HG02852 (cell line): ENCODE measurements at regions not wholly inside any gene's neighbourhood (a gene's known extent, or its start where the extent isn't known, plus 50 kb on each side); places are given as distances from the start of the nearest gene placed in this dataset.
"Not testable (repeated sequence)": the region's sequence is repeated elsewhere in the genome, so short reads cannot be mapped to it uniquely, and the experiment has no call there.

Experiments used
- ATAC-seq: cut with Tn5 transposase; IDR thresholded peaks from one replicate; pipeline ENCODE4 v1.9.1; 2021; ENCODE audit warnings: mild to moderate bottlenecking, moderate library complexity; ENCODE audit not compliant: unreplicated experiment

DNA sequence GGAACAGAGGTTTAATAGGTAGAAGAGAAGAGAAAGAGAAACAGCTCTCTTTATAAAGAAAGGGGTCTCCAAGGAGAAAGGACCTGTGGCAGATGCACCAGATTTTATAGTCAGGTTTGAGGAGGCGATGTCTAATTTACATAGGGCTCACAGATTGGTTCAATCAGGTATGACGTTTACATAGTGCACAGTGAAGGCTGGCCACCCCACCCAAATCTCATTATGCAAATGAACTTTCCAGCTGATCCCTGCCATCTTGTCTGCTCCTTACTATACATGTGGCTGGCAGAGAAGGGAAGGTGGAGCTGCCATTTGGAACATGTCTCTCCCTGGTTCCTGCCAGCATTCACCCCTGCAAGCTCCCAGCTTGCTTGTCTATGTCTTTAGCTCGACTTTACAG lies 557.8 kb downstream of the SUCLG1 start:
- no peak for ATAC-seq

DNA sequence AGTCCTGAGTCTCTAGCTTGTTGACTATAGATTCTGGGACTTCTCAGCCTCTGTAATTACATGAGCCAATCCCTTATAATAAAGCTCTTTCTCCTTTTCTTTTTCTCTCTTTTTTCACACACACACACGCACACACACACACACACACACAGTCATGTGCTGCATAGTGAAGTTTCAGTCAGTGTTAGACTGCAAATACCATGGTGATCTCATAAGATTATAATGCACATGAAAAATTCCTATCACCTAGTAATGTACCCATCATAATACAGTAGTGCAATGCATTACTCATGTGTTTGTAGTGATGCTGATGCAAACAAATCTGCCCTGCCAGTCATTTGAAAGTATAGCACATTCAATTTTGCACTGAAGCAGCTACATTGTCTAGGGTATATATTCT lies 558.2 kb downstream of the SUCLG1 start:
- no peak for ATAC-seq

DNA sequence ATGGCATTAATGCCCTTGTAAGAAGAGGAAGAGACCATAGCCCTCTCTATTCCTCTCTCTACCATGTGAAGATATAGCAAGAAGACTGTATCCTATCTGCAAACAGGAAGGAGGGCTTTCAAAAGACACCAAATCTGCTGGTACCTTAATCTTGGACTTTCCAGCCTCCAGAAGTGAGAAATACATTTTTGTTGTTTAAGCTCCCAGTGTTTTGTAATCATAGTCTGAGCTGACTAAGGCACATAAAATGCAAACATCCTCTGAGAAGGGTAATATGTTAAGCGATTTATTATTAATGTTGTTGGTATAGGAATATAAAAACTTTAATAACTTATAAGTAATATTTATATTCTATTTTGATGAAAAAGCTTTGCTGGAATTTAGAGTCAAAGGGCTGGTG lies 559.8 kb downstream of the SUCLG1 start:
- no peak for ATAC-seq

DNA sequence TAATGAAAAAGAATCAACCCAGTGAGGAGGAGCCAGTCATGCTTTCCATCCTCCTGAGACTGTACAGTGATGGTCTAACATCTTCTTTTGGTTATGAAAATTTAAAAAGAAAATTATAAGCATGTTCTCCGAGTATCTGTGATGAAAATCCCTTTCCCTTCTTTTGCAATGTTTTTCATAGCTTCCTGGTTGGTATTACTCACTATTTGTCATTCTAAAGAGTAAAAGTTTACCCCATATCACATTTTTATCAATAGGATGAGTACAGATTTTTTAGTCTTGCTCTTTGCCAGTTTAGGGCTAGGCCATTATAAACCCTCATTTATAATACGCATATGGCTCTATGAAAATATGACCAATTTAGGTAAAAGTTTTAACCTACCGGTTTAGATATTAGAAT lies 564.1 kb downstream of the SUCLG1 start:
- no peak for ATAC-seq

DNA sequence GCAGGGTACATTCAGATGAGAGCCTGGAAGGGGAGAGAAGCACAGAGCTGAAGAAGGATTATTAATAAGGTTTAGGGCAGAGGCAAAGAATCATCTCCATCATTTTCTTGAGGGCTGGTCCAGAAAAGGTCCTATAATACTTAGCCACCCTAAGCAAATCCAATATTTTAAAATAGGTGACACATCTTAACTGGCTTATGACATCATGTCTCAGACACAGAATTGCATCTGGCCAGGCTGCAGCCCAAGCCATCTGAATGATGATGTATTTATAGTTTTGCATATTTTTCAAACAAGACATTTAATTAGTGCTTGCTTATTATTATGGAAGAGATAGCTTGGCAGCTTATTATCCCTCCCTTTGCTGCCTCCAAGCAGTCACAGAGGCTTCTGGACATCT lies 571.3 kb downstream of the SUCLG1 start:
- no peak for ATAC-seq

DNA sequence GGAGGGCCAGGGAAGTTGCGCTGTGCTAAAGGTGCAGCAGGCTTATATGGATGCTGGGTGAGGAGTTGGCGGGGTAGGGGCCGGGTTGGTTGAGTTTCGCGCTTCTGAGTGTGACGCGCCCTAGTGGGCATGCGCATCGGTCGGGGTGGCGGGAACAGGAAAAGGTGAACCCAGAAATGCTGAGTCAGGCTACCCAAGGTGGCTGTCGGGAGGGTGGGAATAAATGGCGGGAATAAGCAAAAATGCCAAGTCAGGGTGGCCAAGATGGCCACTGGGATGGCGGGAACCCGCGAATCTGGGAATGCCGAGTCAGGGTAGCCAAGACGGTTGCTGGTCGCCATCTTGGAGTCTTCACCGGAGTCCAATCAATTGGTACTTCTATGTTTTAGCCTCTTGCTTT lies 580.0 kb downstream of the SUCLG1 start:
- ATAC-seq = no peak

DNA sequence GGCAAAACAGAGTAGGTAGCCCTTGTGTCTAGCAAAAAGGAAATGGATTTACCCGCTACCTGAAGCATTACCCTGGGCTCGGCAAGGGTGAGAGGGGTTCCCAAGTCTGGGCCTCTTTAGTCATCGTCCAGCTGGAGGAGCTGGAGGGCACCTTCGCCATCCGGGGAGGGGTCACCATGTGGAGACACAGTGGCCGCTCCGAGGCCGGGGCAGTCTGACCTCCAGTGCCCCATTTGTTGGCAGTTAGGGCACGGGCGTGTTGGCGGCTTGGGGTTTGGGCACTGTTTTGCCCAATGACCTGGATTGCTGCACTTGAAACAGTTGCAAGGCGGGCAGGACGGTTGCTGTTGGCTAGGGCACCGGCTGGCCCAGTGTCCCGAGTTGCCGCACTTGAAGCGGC lies 581.8 kb downstream of the SUCLG1 start:
- ATAC-seq = not testable (repeated sequence)

DNA sequence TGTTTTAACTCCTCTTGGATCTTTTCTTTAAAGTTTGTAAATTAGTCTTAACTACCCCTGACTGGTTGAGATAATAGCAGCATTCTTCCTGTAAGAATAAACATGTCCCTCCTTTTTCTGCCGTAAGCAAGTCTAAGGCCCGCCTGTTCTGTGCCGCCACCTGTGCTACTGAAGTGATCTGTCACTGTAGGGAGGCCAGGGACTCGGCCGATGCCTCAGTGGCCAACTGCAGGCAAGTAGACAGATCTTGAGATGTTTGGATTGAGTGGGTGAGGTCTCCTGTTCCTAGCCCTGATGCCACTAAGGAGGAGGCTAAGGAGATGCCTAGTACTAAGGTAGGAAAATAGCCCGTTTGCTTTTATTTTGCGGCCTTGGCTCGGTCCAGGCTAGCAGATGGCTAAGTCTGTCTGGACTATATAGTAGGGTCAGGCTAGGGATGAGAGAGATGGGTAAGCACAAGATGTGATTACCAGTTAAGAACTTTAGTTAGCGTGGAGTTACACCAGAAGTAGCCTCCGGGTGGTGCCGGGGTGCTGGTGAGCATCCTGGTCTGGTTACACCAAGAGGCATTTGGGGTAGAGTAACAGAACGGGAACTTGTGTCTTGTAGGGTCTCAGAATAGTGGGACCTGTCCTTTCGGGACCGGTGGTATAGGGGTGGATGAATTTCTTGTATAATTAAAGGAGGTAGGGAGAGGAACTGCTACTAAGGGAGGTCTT lies 584.2 kb downstream of the SUCLG1 start:
- ATAC-seq = no peak

DNA sequence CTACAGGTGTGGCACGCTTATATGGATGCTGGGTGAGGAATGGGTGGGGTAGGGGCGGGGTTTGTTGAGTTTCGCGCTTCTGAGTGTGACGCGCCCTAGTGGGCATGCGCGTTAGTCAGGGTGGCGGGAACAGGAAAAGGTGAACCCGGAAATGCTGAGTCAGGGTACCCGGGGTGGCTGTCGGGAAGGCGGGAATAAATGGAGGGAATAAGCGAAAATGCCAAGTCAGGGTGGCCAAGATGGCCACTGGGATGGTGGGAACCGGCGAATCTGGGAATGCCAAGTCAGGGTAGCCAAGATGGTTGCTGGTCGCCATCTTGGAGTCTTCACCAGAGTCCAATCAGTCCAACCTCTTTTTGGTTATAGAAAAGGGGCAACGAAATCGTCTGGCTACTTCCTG lies 585.0 kb downstream of the SUCLG1 start:
- no peak for ATAC-seq

DNA sequence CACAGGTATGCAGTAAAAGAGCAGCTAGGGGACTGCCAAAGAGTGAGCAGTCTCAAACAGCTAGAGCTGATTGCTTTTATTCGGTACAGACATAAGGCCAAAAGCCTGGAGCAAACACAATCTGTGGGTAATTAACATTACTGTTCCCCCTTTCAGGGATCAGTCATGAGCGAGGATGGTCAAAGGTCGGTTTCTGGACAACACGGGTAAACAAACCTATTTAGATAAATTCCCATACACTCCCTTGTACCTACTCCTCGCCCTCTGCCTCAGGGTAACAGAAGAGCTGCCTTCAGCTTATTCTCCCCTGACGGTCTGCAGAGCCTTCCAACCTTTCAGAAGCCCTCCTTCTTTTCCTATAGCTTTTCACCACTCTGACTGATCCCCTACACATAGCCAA lies 586.0 kb downstream of the SUCLG1 start:
- ATAC-seq = no peak

DNA sequence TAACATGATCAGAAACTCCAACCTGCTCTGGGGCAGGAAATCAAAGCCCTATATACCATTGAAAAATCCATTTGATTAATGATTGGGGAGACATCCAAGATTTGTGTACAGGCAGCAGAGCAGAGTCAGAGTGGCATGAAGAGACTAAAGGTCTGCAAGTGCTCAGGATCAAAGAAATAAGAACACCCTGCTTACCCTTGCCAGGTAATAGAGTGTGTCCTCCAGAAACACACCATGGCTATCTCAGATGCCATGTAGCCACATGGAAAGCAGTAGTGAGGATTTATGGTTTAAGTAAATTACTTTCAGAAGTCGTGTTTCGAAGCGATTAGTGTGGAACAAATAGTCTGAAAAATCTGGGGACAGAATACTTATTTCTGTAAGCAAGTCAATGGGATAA lies 592.9 kb downstream of the SUCLG1 start:
- ATAC-seq = no peak

DNA sequence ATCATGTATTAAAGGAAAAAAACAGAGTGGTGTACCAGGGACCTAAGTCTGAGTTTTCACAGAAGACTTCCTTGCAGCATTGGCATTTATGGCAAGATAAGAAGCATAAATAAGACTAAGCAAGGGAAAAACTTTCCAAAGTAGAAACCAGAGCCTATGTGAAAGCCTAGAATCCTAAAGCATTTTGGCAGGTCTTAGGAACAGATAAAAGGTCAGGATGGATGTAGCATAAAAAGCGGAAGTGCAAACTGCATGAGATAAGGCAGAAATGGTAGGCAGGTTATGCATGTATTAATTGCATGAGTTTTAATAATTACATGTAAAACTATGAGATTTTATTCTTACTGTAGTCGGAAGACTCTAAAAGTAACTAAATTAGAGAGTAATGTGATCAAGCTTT lies 596.5 kb downstream of the SUCLG1 start:
- no peak for ATAC-seq

DNA sequence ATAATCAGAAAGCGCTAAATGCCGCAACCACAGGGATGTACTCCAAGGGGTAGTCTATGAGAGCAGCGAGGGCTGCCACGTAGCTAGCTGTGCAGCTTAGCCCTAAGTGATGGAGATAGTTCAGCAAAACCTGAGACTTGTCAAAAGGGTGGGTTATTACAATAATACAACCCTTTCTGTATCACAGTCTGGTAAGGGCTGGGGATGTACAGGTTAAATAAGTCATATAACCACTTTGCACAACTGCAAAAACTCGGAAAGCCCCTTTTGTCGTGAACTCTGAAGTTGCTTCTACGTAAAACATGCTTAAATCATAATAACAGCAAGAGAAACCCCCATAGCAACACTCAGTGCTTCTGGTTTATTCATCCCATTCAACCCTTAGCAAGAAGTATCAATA lies 598.8 kb downstream of the SUCLG1 start:
- no peak for ATAC-seq

DNA sequence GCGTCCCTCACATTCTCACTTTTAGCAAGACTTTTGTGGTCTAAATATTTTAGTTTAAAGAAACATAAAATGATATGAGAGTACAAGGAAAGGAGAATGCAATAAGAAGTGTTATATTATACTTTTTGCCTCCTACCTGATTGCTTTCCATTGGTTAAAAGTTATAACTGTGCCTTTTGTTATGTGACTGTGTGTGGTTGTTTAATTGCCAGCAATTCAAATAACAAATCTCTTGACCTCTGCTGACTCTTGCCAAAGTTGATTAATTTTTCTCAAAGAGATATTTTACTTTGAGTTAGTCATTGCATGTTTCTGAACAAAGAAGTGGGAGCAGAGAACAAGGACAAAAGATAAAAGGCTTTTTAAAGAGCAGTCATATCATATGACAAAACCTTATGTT lies 599.5 kb downstream of the SUCLG1 start:
- no peak for ATAC-seq

DNA sequence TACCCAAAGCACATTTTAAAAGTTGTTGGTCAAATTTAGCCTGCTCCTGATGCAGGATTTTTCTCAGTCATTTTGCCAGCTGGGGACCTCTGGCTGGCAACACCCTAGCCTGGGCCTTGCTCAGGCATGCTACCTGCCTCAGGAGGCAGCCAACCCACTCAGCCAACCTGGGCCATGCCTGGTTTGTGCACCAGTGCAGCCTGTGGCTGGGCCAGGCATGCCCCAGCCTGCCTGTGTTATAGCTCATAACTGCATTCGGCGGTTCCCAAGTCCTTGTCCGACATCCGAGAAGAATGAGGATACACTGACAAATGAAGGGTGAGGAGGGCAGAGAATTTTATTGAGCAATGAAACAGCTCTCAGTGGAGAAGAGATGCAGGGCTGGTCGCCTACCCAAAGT lies 608.0 kb downstream of the SUCLG1 start:
- ATAC-seq = no peak

DNA sequence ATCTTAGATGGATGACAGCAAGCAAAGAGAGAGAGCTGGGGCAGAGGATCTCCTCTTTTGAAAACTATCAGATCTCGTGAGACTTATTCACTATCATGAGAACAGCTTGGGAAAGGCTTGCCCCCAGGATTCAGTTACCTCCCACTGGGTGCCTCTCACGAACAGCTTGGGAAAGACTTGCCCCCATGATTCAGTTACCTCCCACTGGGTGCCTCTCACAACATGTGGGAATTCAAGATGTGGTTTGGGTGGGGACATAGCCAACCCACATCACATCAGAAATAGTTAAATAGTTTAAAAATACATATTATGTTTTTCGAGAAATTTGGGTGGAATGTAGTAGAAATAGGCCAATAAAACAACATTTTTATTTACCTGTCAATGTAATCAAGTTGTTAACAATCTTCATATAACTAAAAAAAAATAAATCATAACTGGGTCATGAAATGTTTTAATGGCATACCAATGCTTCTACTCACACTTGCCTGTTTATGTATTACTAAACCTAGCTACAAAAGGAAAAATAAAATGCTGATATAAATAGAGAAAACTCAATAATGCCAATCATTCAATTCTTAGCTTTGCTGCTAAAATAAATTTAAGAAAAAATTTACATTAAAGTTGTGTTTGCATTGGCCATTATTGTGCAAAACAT lies 608.9 kb downstream of the SUCLG1 start:
- ATAC-seq = no peak

DNA sequence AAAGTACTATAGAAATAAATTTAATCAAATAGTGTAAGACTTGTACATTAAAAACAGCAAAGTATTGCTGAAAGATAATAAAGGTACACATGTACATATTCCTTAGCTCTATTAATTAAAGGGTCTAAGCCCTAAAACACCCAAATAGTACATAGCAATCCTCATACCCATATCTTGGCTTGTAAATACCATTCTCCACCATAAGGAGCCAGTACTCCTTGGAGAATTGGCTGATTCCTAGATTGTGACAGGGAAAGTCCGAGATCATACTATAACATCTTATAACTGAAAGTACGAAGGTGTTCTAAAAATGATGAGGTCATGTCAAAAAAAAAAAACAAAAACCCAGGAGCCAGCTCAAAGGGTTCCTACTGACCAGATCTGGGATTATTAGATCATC lies 614.6 kb downstream of the SUCLG1 start:
- no peak for ATAC-seq

DNA sequence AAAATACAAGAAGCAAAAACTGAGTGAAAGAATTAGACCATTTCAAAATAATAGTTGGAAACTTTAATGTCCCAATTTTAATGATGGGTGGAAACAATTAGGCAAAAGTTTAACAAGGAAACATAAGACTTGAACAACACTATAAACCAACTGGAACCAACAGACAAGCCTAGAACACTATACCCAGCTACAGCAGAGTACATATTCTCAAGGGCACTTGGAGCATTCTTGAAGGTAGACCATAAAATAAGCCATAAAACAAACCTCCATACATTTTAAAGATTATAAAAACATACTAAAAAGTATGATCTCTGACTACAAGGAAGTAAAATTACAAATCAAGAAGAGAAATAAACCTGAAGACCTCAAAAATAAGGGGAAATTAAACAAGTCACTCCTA lies 616.7 kb downstream of the SUCLG1 start:
- ATAC-seq = no peak

DNA sequence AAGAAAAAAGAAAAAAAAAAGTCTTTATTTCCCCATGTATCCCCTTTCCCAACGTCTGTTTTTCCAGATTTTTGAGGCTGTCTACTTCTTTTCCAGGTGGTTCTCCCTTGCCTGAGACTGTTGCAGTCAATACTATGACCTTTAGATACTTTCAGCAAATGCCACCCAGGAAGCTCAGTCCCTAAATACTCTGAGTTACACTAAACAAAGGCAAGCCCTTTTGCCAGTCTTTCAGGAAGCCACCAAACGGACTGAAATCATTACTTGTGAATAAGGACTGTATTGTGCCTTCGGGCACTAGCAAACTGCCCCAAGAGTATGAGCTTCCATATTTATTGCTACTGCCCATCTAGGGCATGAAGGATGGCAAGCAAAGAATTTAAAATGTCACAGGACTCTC lies 621.3 kb downstream of the SUCLG1 start:
- ATAC-seq = no peak

DNA sequence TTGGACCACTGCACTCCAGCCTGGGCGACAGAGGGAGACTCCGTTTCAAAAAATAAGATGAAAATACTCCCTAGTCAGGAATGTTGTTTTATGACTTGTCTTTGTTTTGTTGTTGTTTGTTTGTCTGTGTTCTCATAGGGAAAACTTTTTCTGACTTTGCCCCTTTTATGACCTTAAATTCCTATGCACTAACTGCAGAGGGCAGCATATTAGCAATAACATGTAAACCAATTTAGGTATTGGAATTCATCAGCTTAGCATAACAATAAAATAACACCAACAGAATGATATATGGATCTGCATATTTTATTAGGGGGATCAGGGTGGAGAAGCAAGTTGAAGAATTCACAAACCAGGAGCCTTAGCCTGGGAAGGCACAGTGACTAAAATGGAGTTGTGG lies 631.5 kb downstream of the SUCLG1 start:
- no peak for ATAC-seq

DNA sequence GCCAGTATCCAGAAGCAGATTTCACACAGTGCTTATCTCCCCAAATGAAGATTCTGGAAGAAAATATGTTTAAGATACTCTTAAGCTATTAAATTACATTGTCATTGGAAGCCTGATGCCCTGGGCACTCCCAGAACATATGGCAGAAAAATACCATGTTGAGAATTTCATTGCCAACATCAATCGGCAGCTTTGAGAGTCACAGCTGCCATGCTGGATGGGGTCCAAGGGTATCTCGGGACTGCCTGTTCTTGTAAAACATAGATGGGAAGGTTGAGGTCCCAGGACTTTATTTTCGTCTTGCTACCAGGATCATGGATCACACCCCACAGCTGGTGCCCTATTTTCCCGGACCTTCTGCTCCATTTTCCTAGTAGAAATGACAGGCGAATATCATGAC lies 632.5 kb downstream of the SUCLG1 start:
- no peak for ATAC-seq

DNA sequence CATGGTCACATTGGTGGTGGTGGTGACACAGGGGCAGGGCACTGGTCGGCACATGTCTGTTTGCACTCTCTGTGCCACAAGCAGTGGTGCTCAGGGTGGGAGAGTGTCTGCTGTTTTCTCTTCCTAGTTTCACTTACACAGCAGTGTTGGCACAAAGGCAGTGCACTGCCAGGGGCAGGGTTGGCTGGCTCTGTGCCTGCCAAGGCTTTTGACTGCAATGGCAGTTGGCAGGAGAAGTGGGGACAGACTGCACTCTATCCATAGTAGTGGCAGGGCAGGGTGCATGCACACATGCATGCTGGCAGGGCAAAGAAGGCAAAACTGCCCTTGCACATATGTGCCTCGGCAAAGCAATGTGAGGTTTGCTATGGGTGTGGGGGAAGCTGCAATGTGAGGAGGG lies 635.9 kb downstream of the SUCLG1 start:
- ATAC-seq = no peak

DNA sequence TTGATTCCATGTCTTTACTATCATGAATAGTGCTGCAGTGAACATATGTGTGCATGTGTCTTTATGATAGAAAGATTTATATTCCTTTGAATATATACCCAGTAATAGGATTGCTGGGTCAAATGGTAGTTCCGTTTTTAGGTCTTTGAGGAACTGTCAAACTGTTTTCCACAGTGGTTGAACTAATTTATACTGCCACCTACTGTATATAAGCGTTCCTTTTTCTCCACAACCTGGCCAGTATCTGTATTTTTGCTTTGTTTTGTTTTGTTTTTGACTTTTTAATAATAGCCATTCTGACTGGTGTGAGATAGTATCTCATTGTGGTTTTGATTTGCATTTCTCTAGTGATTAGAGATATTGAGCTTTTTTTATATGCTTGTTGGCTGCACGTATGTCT lies 641.6 kb downstream of the SUCLG1 start:
- no peak for ATAC-seq
